Fibroblast of upper back skin (primary cell): ENCODE measurements at regions not wholly inside any gene's neighbourhood (a gene's known extent, or its start where the extent isn't known, plus 50 kb on each side); places are given as distances from the start of the nearest gene placed in this dataset.
A peak's percentile ranks its signal among the peaks of the same experiment; 100 is the strongest.

Experiments
- DNase-seq: peaks from one replicate; pipeline ENCODE4 v3.0.0-alpha.2; 2013

DNA sequence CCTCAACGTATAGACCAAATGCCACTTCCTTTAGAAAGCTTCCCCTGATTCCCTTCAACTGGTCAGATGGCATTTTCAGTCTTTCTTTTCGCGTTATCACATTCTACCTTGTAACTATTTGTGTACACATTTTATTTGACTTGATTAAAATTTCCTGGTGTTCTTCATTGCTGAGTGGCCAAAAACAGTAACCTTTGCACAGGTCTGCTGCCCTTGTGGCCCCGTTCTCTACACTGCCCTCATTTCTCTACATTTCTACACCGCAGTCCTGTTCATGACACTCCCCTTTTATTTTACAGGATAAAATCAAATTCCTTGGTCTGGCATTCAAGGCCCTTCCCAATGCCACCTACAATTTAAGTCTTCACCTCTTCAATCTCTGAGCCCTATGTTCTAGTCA lies 334.2 kb upstream of the SLC30A5 start:
- no peak for DNase-seq

DNA sequence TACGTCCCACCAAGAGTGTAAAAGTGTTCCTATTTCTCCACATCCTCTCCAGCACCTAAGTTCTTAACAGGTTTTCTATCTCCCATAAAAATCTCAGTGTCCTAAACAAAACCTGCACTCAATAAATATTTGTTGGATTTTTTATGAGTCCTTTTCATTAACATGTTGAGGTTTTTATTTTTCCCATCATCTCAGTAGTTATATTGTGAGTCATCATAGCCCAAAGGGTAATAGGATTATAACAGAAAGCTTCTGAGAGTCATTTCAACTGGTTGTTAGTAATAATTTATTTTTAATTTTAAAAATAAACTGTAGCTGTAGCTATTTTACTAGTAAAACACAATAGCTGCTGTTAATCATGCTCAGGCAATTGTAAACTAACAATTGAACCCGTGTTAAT lies 331.6 kb upstream of the SLC30A5 start:
- no peak for DNase-seq

DNA sequence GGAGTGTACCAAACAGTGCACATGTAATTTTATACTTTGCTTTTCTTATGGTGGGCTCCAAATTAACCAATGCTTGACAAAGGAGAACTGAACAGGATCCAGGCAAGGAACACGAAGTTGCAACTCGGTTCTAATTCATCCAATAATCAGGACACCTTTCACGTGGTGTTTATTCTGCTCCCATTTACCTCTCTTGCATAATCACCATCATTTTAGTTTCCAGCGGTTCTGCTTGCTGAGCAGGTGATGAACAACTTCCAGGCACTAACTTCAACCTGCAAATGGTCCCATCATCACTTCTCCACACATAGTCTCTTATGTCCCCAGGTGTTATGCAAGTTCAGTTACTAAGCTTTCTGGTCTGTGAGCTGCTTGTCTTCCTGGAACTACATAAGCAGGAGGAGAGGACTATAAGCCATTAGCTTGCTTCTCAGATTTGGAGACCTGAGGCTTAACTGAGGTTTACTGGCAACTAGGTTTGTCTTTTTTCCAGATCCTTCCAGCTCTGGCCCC lies 326.8 kb upstream of the SLC30A5 start:
- no peak for DNase-seq

DNA sequence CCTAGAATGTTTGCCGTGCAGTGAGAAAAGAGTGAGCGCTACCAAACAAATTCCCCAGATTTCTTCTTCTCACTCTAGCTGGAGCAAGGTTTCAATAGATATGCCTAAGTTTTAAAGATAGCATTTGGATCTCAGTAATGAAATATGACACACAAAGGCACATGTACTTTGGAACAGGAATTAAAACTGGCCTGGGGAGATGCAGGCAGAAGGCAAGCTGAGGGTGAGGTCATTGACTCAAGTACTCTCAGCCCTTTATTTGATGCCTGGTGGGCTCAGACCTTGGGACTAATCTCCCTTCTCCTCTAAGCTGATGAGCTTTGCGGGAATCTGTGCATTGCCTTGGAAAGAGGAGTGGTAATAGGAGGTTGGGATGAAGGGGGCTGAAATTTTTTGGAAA lies 323.3 kb upstream of the SLC30A5 start:
- no peak for DNase-seq

DNA sequence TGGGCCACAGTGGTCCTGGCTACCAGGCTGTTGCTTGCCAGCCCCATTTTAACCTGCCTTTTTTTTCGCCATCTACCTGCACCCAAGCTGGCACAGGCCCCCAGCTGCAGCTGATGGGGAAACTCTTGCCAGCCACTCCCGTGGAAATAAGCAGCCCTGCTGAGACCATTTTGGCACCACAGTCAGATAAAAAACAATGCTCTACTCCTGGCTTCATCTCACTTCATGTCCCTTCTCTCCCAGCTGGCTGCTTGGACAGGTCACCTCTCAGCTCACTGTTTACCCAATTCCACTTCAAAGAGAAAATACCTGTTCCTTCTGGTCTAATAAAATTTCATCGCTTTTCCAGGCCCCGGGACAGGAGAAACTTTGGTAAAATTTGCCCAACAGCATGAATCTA lies 322.6 kb upstream of the SLC30A5 start:
- no peak for DNase-seq

DNA sequence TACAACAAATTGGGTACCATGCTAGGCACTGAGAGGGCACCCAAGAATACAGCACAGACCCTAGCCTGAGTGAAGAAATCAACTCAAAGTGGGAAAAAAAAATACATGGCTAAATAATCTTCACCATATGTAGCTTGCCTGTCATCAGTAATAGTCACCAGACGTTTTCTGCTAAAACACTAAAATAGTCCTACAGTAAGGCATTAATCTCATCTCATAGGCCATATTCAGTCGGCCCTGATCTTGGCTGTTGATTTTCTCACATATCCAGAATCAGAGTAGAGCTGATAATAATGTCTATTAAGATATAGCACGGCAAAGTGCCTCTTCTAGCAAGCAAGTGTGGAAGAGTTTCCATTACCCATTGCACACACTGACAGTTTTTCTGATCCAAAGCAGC lies 322.1 kb upstream of the SLC30A5 start:
- DNase-seq, result no peak

DNA sequence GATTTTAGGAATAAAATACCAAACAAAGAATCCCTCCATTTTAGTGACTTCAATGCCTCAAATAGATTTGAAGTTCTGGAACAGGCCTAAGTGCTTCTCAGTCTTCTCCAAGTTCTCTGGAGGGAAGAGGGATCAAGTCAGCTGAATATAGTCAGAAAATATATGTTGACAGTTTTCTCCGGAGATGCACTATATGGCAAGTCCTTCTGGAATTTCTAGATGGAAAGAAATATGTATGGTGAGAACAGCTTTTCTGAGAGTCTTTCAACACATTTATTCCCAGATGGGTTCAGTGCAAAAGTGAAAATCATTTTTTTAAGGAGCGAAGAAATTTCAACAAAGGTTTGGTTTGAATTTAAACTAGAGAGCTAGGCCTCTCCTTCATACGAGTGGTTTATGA lies 317.4 kb upstream of the SLC30A5 start:
- no peak for DNase-seq

DNA sequence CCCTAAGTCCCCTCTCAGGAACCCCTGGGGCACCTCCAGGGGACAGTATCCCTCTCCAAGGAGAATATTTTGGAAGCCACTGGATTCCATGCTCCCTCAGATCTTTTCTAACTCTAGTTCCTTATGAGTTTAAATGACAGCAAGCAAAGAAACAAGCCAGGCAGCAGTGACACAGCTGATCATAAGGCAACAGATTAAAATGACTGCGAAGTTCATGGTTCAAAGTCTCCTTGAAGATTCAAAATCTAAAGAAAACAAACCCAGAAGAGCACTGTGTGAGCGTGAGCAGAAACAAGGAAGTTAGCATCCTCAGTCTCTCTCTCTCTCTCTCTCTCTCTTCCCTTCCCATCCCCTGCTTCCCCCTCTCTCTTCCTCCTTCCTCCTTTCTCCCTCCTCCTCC lies 316.7 kb upstream of the SLC30A5 start:
- DNase-seq, result no peak

DNA sequence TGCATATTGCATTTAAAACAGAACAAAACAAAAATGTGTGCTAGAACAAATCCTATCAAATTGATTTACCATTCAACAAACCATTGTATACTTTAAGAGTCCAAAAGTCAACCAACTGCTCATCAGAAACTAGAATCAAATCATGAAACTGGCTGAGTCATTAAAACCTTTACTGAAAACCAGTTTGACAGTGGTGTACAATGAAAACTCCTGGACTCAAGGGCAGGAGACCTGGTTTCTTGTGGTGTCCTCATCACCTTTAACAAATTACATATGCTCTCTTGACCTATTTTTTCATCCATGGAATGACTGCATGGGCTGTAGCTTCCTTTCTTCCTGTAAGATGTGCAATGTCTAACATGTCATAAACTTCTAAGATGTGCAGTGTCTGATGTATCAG lies 315.3 kb upstream of the SLC30A5 start:
- no peak for DNase-seq

DNA sequence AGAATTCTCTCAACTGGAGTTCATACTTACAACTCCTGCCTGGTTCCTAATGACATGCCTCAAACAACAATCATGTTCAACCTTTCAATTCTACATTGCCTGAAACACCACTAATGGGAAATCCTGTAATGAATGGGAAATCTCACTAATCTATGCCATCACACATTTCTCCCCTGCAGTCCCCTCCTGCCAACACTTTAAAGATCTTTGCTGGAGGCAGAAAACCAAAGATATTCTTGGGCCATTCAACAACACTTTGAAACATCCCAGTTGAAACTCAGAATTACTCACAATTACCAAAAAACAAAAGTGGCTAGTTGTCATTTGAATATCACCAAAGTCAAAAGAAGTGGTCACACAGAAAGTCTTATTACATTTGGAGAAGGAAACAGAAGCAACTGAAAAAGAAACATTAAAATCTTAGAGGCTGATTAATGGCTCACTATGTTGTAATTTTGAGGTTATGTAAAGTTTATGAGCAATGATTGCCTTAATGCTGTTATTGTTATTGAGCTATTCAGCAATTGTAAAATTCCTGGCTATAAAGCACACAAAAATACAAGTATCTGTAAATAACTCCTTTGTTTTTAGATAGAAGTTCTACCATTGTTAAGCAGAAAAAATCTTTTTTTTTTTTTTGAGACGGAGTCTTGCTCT lies 313.4 kb upstream of the SLC30A5 start:
- DNase-seq, result no peak

DNA sequence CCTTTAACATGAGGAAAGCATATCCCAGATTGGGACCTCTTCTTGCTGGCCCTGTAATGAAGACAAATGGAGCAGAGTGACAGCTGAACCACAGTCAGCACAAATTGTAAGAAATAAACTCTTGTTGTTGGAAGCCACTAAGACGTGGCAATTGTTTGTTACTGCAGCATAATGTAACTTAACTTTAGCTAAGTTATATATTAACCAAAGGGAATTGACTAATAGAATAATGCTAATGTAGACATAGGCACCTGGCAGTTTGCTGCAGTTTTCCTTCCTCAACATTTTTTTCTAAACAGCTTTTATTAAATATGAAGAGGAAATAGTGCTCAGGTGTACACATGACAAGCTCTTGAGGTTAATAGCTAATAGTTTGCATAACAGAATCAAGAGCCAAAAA lies 300.7 kb upstream of the SLC30A5 start:
- DNase-seq, result no peak

DNA sequence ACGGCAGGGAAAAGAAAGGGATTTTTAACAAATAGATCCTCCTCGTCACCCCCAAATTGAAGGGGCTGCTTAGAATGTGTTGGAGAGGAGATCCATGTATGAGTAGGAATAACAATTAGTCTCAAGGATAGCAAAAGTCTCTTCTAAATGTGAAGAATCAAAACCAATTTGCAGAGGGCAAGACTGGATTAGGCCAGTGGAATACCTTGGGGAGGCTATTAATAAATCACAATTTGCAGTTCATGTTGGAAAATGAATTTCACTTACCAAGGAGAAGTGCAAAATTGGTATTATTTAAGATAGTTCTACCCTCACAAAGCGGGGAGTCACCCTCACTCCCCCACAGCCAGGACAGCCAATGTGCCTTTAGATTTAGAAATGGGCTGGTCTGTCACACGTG lies 299.8 kb upstream of the SLC30A5 start:
- DNase-seq, result no peak

DNA sequence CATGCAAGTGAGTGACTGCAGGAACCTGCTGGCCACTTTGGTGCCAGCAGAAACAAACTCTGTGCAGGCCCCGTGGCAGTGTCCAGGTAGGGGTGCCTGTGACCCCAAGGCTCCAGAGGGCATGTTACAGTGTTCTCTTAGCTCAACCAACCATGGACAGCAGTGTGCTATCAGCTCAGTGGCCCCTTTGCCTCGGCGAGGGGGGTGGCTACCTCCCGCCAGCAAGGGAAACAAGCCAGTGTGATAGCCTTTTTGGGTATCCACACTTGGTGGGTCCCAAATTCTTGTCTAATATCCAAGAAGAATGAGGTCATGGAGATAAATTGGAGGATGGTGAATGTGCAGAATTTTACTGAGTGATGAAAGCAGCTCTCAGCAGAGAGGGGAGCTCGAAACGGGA lies 298.6 kb upstream of the SLC30A5 start:
- DNase-seq, result no peak

DNA sequence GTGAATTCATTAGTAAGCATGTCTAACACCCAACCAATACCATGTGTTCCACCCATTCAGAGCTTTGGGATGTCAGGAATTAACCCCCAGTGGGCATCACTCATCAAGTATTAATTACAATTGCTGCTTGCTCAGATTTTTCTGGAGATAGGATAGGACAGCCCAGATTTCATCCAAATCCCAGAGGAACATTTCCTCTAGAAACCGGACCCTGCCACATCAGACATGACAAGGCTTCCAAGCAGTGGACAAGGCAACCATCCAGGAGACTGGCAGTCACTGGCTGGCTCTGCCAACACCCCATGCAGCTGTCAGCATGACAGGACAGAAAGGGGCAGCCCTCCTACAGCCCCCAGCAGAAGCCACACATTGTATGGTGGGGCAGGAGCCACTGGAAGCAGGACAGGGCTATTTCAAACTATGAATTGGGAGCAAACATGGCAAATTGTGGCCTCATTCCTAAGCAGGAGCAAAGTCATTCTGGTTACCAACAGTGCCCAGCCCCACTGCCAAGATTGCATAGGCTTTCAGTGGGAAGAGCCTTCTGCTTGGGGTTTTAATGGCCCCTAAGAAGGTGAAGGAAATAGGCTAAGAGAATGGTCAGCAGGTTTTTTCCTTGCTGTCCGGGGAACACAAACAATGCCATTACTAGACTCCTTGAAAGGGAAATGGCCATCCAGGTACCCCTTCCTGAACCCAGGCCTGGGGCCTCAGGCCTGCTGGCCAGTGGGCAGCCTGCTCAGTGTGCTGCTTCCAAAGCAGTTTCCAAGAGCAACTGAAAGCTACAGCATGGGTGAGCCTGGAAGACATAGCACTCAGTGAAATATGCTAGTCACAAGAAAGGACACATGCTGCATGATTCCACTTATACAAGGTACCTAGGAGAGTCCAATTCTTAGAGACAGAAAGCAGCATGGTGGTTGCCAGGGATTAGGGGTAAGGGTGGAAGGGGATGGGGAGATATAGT lies 294.7 kb upstream of the SLC30A5 start:
- DNase-seq, result peak; percentile 64

DNA sequence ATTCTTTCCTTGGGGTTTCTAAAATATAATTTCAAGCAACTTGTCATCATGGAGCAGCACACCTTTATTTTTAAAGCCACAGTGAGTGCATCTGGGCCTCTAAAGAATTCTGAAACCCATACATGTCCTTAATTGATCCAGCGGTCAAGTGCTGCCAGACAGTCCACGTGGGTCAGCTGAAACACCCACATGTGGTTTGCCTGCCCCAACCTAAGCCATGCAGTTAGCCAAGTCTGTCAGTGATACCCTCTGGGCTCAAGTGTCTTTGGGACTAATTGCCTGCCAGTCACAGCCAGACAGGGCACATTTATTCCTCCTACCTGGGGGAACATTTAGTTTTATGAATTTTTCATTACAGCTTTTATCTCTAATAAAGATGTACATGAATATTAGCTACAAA lies 291.4 kb upstream of the SLC30A5 start:
- no peak for DNase-seq

DNA sequence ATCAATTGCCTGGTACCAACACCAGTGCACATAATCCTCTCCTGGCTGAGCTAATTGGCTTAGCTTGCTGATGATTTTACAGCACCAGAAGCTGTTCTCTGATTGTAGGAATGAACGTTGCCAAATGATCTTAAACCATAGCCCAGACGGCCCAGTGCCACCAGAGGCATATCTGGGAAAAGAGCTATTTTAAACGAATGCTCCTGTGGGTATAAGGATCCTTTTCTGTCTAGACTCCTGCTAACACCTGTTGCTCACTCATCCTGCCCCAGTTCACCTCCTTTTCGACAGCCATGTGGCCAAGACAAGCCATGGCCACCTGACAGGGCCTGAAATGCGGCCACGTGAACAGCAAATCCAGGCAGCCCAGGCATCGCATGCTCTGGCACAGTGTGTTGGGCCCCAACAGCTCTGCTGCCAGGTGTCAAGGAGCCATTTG lies 289.9 kb upstream of the SLC30A5 start:
- DNase-seq, result no peak

DNA sequence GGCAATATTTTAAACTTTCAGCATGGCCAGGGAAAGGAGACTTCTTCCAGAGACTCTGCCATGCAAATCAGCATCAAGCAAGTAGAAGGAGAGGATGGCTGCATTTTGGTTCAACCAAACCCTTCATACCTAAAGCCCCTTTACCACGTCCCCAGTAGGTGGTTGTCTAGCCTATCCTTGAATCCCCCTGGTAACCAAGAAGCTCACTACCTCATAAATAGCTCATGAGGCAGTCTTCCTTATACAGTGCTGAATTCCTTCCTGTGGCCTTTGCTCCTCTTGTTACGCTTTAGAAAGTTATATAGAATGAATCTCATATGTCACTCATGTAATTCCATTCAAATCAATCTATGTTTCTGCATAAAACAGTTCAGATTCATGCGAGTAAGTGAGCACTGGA lies 289.5 kb upstream of the SLC30A5 start:
- DNase-seq, result no peak

DNA sequence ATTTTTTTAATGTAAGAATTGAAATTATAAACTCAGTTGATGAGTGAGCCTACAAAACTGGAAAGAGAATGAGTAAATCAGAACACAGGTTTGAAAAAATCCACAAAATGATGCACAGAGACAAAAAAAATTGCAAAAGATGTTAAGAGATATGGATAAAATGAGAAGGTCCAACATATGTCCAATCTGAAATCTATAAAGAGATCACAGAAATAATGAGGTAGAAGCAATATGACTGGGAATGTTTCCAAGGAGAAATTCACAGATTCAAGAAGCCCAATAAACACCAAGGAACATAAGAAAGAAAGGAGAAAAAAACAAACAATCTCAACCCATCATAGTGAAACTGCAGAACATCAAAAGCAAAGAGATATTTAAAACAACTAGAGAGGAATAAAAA lies 288.4 kb upstream of the SLC30A5 start:
- no peak for DNase-seq

DNA sequence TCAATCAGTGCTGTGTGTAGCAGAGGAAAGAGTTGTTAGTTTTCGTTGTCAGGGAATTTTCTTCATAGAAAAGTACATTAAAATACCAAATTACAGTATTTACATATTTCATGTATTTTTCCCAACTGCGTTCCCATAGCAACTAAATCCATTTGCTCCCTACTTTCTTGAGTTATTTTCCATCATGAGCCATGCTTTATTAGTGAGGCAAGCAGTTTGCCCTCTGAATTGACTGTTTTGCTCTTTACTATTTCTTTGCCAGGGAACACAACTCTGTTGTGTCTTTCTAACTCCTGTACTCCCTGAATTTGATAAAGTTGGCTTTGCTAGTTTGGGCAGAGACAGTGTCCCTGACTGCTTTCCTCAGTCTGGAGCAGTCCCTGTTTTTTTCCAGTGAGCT lies 276.2 kb upstream of the SLC30A5 start:
- DNase-seq, result no peak

DNA sequence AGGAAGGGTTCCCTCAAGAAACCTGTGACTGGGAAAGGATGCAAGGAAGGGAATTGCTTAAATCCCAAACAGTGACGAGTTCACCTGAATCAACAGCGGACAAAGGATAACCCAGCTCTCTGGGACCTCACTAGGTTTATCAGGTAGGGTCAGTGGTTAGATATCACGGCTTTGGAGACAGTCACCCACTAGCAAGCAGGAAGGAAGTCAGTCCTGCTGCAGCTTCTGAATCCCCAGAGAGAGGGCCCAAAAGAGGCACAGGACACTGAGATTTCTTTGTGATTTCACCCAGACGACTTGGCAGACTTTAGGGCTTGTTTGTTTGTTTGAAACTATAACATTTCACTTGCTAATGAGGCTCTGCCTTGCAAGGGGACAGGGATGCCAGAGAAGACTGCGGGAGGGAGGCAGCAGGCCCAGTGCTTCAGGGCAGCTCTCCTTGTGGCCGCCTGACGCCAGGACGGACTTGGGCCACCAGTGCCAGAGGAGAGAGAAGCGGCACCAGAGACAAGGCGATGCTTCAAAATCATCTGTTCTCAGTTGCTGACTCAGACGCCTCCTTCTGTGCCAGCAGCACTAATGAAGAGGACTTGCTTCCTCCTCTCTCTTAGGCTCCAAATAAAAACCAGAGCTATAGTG lies 275.6 kb upstream of the SLC30A5 start:
- no peak for DNase-seq

DNA sequence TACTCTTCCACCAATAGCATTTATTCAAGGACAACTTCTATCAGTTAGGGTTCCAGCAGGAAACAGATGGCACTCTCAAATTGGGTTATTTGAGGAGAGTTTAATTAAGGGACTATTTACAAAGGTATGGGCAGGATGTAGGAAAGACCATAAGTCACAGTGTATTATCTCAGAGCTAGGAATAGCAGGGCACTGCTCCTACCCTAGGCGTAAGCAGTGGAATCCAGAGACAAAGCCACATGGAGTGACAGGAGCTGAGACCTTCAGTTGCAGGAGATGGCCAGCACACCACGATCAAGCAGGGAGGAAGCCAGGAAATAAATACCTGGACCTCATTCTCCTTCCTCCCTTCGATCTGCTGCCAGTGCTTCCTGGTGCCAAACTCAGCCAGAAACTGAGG lies 274.9 kb upstream of the SLC30A5 start:
- no peak for DNase-seq

DNA sequence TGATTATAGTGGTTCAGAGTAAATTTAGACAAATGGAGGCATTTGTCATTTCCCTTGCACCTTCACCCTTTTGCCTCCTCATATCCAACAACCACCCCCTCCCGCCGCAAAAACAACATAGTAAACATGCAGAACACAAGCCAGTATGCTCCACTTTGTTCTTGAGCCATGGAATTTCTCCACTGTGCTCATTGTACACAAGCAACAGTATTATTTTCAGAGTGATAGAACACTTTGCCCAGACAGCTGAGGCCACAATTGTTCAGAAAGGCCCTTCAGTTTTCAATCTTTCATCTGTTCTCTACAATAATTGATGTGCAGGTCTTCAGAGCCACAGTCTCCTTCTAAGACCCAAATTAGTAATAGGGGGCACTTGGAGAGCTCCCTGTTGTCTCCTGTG lies 272.8 kb upstream of the SLC30A5 start:
- no peak for DNase-seq

DNA sequence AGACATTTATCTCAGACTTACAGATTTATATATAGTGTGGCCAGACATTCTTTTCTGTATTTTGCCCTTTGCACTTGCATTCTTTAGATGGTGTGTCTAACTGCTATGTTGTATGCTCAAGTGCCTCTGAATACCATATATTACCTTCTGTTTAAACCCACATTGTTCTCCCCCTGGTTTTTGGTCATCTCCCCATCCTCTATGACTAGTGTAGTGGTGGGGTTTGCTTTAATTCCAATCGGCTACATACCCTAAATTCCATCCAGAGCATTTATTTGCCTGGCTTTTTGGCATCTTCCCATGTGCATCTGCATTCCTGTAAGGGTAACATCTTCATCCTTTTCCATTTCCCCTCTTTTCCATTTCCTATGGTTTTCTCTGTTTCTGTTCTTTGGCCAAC lies 271.0 kb upstream of the SLC30A5 start:
- DNase-seq, result peak; percentile 70

DNA sequence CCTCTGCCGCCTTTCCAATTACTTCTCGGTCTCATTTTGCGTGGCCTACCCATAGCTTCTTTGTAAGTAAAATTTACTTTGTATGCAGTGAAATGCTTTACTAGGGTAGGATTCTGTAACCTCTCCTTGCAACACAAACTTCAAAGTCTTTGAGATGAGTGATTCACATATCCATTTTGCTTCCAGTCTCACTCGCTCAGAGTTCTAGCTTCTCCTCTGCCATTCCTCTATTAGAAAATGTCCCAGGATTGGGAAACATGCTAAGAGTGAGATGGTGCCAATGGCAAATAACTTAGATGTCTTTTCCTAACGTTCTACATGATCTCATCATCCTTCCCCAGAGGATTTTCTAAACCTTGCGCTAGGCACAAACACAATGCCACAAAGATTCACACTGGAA lies 270.5 kb upstream of the SLC30A5 start:
- DNase-seq, result peak; percentile 6
